Stimulated activated CD8-positive, alpha-beta memory T cell treated with anti-CD3 and anti-CD28 coated beads, Interleukin-4, amount 100 ng/mL, for 4 hours (primary cell): ENCODE measurements at regions not wholly inside any gene's neighbourhood (a gene's known extent, or its start where the extent isn't known, plus 50 kb on each side); places are given as distances from the start of the nearest gene placed in this dataset.

Experiments used
- DNase-seq, 2 donors: peaks; one replicate each; pipeline ENCODE4 v3.0.0-alpha.2; 2020; ENCODE audit warnings: low read depth in 2 of 2, low spot score in 1 of 2

- DNase-seq = no peak
Observed at GRCh38 chr2:41448221-41448620, 599.6 kb upstream of the PKDCC start.

DNA sequence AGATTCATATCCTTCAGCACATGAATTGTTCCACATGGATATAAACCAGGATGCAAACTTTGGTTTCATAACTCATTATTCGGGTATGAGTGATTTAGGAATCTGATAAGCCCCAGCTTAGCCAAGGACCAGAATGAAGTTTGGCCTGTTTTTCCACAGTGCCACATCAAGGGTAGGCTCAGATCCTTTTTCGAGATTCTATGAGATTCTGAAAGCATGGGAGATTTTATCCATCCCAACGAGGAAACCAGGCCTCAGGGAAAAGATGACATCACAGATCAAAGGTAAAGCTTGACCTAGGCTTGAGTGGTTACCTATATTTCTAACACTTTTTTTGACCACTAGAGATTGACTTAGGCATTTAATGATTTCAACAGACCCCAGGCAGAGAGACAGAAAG is 590.8 kb upstream of the PKDCC start:
- no peak for DNase-seq

GRCh38 chr2:41460661-41461060 is 587.2 kb upstream of the PKDCC start:
- DNase-seq = no peak

DNA sequence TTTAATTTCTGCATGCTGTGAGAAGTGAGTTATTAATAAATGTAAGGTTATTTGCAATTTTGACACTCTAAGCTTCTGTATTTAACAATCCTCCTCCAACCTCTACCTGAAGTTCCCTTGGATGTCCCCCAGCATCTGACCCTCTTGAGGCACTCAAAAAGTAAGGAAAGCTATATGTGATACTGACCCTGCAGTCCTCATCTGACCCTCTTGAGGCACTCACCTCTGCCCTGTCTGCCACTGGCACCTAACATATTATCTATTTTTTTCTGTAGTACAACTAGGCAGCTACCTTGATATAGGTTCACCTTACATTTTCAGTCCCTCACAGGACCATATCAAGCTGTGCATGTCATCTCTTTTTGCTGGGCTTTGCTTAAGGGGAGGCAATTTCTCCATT is 583.4 kb upstream of the PKDCC start:
- DNase-seq = no peak

DNA sequence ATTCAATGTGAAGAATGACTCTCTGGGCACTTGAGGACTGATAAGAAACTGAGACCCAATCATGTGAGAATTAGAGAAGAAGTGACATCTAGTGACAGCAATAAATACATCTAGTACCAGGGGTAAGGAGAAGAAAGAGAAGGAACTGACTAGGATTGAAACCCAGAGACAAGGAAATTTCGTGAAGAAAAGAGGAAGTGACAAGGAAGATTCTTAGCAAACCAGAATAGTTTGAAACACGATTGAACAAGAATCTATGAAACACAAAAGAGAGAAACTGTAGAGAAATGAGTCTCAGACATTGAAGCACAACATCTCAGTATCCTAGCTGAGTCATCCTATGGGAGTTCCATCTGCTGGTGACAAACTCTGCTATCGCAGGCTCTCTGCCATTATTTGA is 571.9 kb upstream of the PKDCC start:
- no peak for DNase-seq

GRCh38 chr2:41482659-41483058 is 565.2 kb upstream of the PKDCC start:
- no peak for DNase-seq

GRCh38 chr2:41483226-41483625 is 564.6 kb upstream of the PKDCC start:
- no peak for DNase-seq

DNA sequence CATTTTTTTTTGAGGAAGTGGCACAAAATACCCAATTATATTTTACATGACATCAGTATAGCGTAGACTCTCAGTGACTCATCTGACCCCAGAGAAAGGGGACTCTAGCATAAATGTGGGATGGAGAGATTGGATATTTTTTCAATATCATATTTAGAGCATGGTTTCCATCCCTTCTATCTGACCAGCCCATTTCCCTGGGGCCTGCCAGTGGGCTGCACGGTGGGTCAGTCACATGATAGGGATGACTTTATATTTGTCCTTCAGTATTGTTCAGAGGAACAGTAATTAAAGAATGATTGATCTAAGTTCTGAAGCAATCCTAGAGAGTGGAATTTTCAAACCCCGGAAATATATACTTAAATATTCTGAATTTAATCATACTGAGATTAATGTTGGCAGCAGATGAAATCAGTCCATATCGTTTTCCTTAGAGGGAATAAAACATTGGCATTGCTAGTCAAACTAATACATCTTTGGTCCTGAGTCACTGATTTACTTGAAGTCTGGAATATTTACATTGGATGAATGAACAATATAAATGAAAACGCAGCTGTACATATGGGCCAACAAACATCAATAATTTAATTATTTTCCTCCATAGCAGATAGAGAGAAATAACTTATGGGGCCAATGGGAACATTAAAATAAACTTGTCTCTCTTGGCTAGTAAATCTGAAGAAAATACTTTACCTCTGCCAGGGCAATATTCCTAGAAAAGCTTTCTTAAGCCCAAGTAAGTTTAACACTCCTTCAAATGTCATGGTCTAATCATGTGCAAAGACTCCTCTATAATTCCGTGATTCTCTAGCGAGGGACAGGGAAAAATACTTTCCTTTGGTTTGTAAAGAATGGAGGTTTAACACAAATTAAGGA is 563.6 kb upstream of the PKDCC start:
- no peak for DNase-seq

DNA sequence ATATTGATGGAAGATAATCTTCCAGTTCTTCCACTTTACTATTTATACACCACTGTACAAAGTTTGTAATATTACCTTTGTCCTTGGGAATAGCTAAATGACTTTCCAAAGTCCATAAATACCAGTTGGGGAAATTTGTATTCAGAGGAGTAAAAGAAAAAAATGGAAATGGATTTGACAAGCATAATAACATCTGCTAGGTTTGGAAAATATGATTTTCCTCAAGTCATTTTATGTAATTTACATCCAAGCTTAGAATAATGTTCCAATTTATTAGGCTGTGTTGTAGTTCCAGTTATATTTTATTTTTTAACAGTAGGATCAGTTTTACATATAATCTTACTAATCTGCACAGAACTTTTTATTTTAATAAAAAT is 563.0 kb upstream of the PKDCC start:
- no peak for DNase-seq

- DNase-seq = no peak
Observed at GRCh38 chr2:41486948-41487347, 560.9 kb upstream of the PKDCC start.

DNA sequence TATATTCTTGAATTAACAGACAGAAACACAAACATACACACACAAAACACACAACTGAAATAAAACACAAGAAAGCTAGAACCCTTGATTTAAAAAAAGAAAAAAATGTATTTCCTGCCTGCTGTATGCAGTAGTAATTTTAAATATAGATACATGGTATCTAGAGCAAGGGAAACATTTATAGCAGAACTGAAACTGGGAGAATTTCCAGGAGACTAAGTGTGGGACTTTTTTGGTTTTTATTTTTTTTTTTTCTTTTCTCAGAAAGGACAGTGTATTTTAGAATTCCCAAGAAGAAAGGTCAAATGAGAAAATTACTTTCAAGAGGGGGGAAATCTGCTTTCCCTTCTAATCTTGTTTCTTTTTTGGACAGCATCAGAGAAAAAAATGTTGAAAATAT is 558.9 kb upstream of the PKDCC start:
- DNase-seq = no peak

- no peak for DNase-seq
Observed at GRCh38 chr2:41489638-41490037, 558.2 kb upstream of the PKDCC start.

GRCh38 chr2:41495050-41495449 is 552.8 kb upstream of the PKDCC start:
- DNase-seq = no peak

GRCh38 chr2:41496908-41497307 is 550.9 kb upstream of the PKDCC start:
- DNase-seq = no peak

DNA sequence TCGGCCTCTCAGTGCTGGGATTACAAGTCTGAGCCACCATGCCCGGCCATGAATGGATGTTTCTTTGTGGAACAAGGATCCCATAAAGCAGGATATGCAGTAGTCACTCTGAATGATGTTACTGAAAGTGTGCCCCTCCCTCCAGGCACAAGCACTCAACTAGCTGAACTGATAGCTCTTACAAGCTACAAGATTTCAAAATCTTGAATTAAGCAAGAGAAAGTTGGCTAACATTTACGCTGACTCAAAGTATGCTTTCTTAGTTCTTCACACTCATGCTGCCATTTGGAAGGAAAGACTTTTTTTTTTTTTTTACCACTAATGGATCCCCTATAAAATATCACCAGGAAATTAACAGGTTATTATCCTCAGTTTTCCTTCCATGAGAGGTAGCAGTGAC is 549.0 kb upstream of the PKDCC start:
- DNase-seq = no peak

GRCh38 chr2:41500895-41501294 is 546.9 kb upstream of the PKDCC start:
- no peak for DNase-seq

GRCh38 chr2:41502752-41503151 is 545.1 kb upstream of the PKDCC start:
- DNase-seq = no peak

DNA sequence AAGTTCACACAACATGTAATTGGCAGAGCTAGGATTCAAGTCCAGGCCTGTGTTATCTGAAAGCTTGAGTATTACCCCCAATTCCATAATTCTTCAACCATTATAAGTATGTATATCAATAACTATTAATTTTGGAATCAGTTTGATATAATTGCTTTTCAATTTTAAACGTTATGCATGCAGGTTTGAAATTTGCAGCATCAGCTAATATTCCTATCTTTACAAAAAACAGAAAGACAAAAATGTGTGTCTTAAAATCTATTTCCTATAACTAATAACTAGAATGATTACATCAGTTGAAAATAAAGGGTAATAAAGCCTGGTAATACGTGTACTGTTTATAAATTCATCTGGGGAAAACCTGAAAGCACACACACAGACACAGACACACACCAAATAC is 543.3 kb upstream of the PKDCC start:
- no peak for DNase-seq

- no peak for DNase-seq
Observed at GRCh38 chr2:41510108-41510507, 537.7 kb upstream of the PKDCC start.

DNA sequence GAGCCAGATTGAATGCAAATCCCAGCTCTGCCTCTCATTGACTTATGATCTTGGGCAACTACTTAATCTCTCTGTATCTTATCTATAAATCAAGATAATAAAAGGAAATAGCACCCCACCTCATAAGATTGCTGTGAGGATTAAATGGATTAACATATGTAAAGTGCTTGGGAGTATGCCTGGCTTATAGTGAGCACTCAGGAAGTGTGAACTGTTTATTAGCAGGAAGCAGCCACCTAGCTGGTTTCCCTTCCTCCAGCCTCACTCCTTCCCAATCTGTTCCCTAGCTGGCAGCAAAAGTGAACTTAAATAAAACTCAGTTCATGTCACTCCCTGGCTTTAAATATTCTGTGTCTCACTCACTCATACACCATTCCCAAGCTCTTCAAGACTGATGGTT is 526.6 kb upstream of the PKDCC start:
- DNase-seq = no peak

DNA sequence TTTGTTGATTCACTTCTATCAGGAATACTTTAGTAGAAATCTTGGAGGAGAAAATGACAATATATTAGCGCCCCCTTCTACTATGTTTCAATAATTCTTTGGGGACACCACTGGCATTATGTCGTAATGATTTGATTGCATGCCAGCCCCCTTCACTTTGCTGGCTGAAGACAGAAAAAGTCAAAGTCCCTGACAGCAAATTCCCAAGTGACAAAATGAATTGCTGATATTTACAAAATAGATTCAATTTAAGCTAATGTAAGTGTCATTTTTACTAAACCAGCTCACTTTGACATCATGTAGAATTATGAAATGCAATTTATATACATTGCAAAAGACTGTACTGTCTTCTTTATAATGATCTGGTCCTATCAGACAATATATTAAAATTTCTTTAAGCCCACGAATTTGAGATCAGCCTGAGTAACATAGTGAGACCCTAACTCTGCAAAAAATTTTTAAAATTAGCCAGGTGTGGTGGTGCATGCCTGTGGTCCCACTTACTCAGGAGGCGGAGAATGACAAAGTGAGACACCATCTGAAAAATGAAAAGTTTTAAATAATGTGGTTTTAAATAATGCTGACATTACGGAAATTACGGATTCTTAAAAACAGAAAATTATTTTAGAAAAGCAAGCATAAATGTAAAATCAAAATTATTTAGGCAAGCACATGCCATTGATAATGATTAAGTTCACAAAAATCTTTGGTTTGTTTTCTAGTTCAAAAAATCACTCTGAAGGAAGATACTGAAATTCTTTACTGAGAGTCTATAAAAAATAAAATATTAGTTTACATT is 520.1 kb upstream of the PKDCC start:
- no peak for DNase-seq

GRCh38 chr2:41535575-41535974 is 512.2 kb upstream of the PKDCC start:
- DNase-seq = no peak
